OCI-LY7 (cell line): ENCODE measurements at regions not wholly inside any gene's neighbourhood (a gene's known extent, or its start where the extent isn't known, plus 50 kb on each side); places are given as distances from the start of the nearest gene placed in this dataset.

Experiments used
- BruUV-seq: library from RNA; stranded (reverse); fragments of 400-500 nt; replicated peaks from 2 replicates; lab custom pipeline; 2021; lab: Mats Ljungman, UMichigan
- CTCF ChIA-PET: fragments of 300-600 bp; sonication (Branson Sonifier 250); formaldehyde crosslinking; loops from one replicate; lab custom pipeline; 2022; ENCODE audit warnings: antibody characterized with exemption; ENCODE audit not compliant: unreplicated experiment; lab: Charles Lee
- POLR2A ChIA-PET: fragments of 300-600 bp; sonication (Branson Sonifier 250); formaldehyde crosslinking; loops from one replicate; lab custom pipeline; 2022; ENCODE audit warnings: antibody characterized with exemption; lab: Charles Lee
- DNase-seq: peaks from one replicate; pipeline ENCODE4 v3.0.0-alpha.2; 2015; ENCODE audit warnings: low spot score
- H2AFZ ChIP-seq: fragments of 200-600 bp; sonication (generic), shearing (Covaris generic); 2 replicates; pipeline ENCODE4 v1.6.1; 2014; ENCODE audit warnings: mild to moderate bottlenecking, antibody characterized with exemption, low read length, moderate library complexity
- H3K27ac ChIP-seq: fragments of 200-600 bp; sonication (generic); 2 replicates; pipeline ENCODE4 v1.5.1; 2014; ENCODE audit warnings: mixed run types, low read depth, mild to moderate bottlenecking, moderate library complexity, low read length, inconsistent platforms; ENCODE audit not compliant: poor library complexity, severe bottlenecking
- H3K36me3 ChIP-seq: fragments of 200-600 bp; sonication (generic); 2 replicates; pipeline ENCODE4 v1.6.1; 2014; ENCODE audit warnings: mild to moderate bottlenecking, antibody characterized with exemption, low read length, moderate library complexity, mixed read lengths; ENCODE audit not compliant: insufficient read depth
- H3K4me1 ChIP-seq: fragments of 200-600 bp; sonication (generic); 2 replicates; pipeline ENCODE4 v1.5.1; 2014; ENCODE audit warnings: mild to moderate bottlenecking, low read length; ENCODE audit not compliant: insufficient read depth, poor library complexity, severe bottlenecking
- H3K4me2 ChIP-seq: fragments of 200-600 bp; sonication (generic); 2 replicates; pipeline ENCODE4 v1.6.1; 2014; ENCODE audit warnings: mild to moderate bottlenecking, low read length
- H3K4me3 ChIP-seq: fragments of 200-600 bp; sonication (generic); 2 replicates; pipeline ENCODE4 v1.5.1; 2014; ENCODE audit warnings: mild to moderate bottlenecking, low read depth, low read length; ENCODE audit not compliant: poor library complexity, severe bottlenecking
- H3K79me2 ChIP-seq: fragments of 200-600 bp; sonication (generic); 2 replicates; pipeline ENCODE4 v1.6.1; 2016; ENCODE audit warnings: low read depth, mild to moderate bottlenecking, low read length, moderate library complexity, mixed read lengths; ENCODE audit not compliant: insufficient read depth
- H3K9me2 ChIP-seq: fragments of 200-600 bp; sonication (generic); 2 replicates; pipeline ENCODE4 v1.6.1; 2016; ENCODE audit warnings: mild to moderate bottlenecking, low read length, mixed read lengths; ENCODE audit not compliant: insufficient read depth
- H3K9me3 ChIP-seq: fragments of 200-600 bp; sonication (generic); 2 replicates; pipeline ENCODE4 v1.6.1; 2014; ENCODE audit warnings: mild to moderate bottlenecking, mixed run types, low read length, mixed read lengths
- H4K20me1 ChIP-seq: fragments of 200-600 bp; sonication (generic); 2 replicates; pipeline ENCODE4 v1.6.1; 2014; ENCODE audit warnings: mild to moderate bottlenecking, antibody characterized with exemption, low read length, moderate library complexity, mixed read lengths; ENCODE audit not compliant: insufficient read depth
- EZH2phosphoT487 ChIP-seq: fragments of 200-600 bp; sonication (generic); IDR thresholded peaks from 2 replicates; pipeline ENCODE4 v1.6.1; 2018; ENCODE audit warnings: low read depth, borderline replicate concordance, mild to moderate bottlenecking, mixed run types, antibody characterized with exemption, low read length, moderate library complexity, mixed read lengths
- intact Hi-C: fragments of 100-400 bp; cut with micrococcal nuclease; formaldehyde crosslinking; loops from one replicate; pipeline ENCODE4 v1.10.0; 2022; ENCODE audit not compliant: unreplicated experiment
- TF ChIP-seq, protein P1 (sequence below): fragments of 200-600 bp; sonication (generic); conservative IDR thresholded peaks from 2 replicates; pipeline ENCODE4 v1.5.1; 2014; ENCODE audit warnings: mild to moderate bottlenecking, antibody characterized with exemption, low read length, moderate library complexity, mixed read lengths

DNA sequence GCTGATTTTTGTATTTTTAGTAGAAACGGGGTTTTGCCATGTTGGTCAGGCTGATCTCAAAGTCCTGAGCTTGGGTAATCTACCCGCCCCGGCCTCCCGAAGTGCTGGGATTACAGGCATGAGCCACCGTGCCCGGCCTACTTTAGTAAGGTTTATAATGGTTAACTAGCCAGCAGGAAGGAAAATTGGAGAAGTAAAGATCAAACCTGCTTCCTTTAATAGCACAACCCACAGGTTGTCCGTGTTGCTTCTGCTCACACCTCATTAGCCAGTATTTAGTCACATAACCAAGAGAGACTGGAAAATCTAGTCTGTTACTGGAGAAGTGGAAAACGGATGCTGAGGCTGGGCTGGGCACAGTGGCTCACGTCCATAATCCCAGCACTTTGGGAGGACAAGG is 51.9 kb upstream of the TBL1XR1 start:
- Histone ChIP-seq H3K36me3 (no peaks in the 10 kb centered on the region), H3K9me2 (no peaks in the 10 kb centered on the region), H4K20me1 (no peaks in the 10 kb centered on the region), H3K79me2 (no peaks in the 10 kb centered on the region), H3K4me1 (peaks cover 14% of the 10 kb centered on the region), H3K9me3 (no peaks in the 10 kb centered on the region), H3K4me3 (no peak overlapping the region), H3K4me2 (no peak overlapping the region), H3K27ac (no peak overlapping the region), H2AFZ (no peak overlapping the region)
- CTCF ChIA-PET = interaction anchor here (0.6 kb wide), 1 partner anchor 221 kb away, joined by 4 read pairs; no protein-coding TSS in a partner anchor
- no peak for TF ChIP-seq EZH2phosphoT487
- TF ChIP-seq, protein P1, sequence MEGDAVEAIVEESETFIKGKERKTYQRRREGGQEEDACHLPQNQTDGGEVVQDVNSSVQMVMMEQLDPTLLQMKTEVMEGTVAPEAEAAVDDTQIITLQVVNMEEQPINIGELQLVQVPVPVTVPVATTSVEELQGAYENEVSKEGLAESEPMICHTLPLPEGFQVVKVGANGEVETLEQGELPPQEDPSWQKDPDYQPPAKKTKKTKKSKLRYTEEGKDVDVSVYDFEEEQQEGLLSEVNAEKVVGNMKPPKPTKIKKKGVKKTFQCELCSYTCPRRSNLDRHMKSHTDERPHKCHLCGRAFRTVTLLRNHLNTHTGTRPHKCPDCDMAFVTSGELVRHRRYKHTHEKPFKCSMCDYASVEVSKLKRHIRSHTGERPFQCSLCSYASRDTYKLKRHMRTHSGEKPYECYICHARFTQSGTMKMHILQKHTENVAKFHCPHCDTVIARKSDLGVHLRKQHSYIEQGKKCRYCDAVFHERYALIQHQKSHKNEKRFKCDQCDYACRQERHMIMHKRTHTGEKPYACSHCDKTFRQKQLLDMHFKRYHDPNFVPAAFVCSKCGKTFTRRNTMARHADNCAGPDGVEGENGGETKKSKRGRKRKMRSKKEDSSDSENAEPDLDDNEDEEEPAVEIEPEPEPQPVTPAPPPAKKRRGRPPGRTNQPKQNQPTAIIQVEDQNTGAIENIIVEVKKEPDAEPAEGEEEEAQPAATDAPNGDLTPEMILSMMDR = no peak
- intact Hi-C loops = no loop called here
- no peak for DNase-seq
- POLR2A ChIA-PET = interaction anchor here (1.1 to 1.5 kb wide), 4 partner anchors 11 to 138 kb away, joined by 3 to 6 read pairs (median 3); no protein-coding TSS in a partner anchor
- no TSS peak for BruUV-seq

DNA sequence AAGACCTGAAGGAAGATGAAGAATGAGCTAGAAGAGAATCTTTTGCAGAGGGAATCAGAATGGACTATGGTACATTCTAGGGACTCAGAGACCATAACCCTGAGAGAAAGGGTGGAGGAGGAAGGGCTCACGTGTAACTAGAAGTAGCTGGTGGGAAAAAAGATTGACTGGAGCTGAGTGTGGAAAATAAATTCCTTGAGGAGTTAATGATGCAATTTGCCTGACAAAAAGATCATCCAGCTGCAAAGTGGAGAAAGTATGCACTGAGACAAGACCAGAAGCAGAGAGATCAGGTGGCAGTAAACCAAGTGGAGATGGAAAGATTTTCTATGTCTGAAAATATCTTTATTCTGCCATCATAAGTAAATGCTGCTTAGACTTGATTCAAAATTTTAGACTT is 52.9 kb upstream of the TBL1XR1 start:
- Histone ChIP-seq H4K20me1 (no peaks in the 10 kb centered on the region), H3K4me1 (peaks cover 14% of the 10 kb centered on the region), H3K4me3 (no peak overlapping the region), H3K9me3 (no peaks in the 10 kb centered on the region), H3K9me2 (no peaks in the 10 kb centered on the region), H2AFZ (no peak overlapping the region), H3K27ac (no peak overlapping the region), H3K4me2 (no peak overlapping the region), H3K79me2 (no peaks in the 10 kb centered on the region), H3K36me3 (no peaks in the 10 kb centered on the region)
- intact Hi-C loops = no loop called here
- BruUV-seq = no TSS peak
- POLR2A ChIA-PET = interaction anchor here (0.6 to 1.5 kb wide), 10 partner anchors 9 to 482 kb away, joined by 3 to 6 read pairs (median 3); no protein-coding TSS in a partner anchor
- CTCF ChIA-PET = no interaction called here
- DNase-seq = no peak
- no peak for TF ChIP-seq EZH2phosphoT487
- TF ChIP-seq, protein P1 = no peak

DNA sequence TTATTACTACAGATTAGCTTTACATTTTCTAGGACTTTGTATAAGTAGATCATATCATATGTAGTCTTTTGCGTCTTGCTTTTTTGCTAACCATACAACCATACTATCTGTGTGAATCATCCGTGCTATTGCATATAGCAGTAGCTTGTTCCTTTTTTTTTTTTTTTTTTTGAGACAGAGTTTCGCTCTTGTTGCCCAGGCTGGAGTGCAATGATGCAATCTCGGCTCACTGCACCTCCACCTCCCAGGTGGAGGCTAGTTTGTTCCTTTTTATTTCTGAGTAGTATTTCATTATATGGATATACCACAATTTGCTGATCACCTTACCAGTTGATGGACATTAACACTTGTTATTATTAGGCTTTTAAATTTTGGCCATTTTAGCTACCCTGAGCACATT is 54.5 kb upstream of the TBL1XR1 start:
- DNase-seq = no peak
- H4K20me1 ChIP-seq = no peaks in the 10 kb centered on the region
- no peaks in the 10 kb centered on the region for H3K9me3 ChIP-seq
- H3K79me2 ChIP-seq = no peaks in the 10 kb centered on the region
- H3K9me2 ChIP-seq = no peaks in the 10 kb centered on the region
- H3K4me1 ChIP-seq = peaks cover 8% of the 10 kb centered on the region
- no peak overlapping the region for H3K27ac ChIP-seq
- CTCF ChIA-PET = no interaction called here
- BruUV-seq = no TSS peak
- POLR2A ChIA-PET = interaction anchor here (0.7 to 1.3 kb wide), 5 partner anchors 9 to 1252 kb away, joined by 3 to 5 read pairs (median 4); no protein-coding TSS in a partner anchor
- H3K36me3 ChIP-seq = no peaks in the 10 kb centered on the region
- H2AFZ ChIP-seq = no peak overlapping the region
- TF ChIP-seq, protein P1 = no peak
- no peak for TF ChIP-seq EZH2phosphoT487
- intact Hi-C loops = no loop called here
- no peak overlapping the region for H3K4me3 ChIP-seq
- no peak overlapping the region for H3K4me2 ChIP-seq
